Stimulated activated naive CD8-positive, alpha-beta T cell treated with anti-CD3 and anti-CD28 coated beads, Interleukin-15, Interleukin-2, amounts not matched to agents 100 ng/mL and 50 ng/mL, for 24 hours (primary cell): ENCODE measurements at regions not wholly inside any gene's neighbourhood (a gene's known extent, or its start where the extent isn't known, plus 50 kb on each side); places are given as distances from the start of the nearest gene placed in this dataset.

Experiments used
- H3K27ac Mint-ChIP-seq: one replicate; pipeline ENCODE4 v1.8.0; 2021; ENCODE audit warnings: mild to moderate bottlenecking, mixed read lengths
- H3K27me3 Mint-ChIP-seq: one replicate; pipeline ENCODE4 v1.8.0; 2021; ENCODE audit warnings: mixed read lengths
- H3K36me3 Mint-ChIP-seq: one replicate; pipeline ENCODE4 v1.8.0; 2021; ENCODE audit warnings: low read depth, mixed read lengths
- H3K4me1 Mint-ChIP-seq: one replicate; pipeline ENCODE4 v1.8.0; 2021; ENCODE audit warnings: low read depth, mixed read lengths
- H3K4me3 Mint-ChIP-seq: one replicate; pipeline ENCODE4 v1.8.0; 2021; ENCODE audit warnings: mild to moderate bottlenecking, mixed read lengths
- H3K9me3 Mint-ChIP-seq: one replicate; pipeline ENCODE4 v1.8.0; 2021; ENCODE audit warnings: mixed read lengths

DNA sequence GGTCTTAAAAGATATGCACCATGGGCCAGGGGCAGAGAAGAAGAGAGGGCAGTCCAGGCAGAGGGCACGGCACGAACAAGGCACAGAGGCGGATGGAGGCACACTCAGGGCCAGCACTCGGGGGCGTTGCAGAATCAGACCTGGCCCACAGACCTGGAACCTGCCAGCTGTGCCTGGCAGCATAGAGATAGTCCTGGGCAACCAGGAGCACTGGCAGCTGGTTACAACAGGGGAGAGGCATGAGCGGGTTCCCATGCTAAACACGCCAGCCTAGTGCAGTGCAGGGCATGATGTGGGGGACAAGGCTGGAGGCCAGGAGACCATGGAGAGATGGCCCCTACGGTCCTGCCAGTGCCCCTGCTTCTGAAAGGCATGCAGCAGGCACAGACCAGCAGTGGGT lies 56.9 kb upstream of the RBFOX3 start:
- Mint-ChIP-seq H3K36me3 (no peaks in the 10 kb centered on the region), H3K9me3 (no peaks in the 10 kb centered on the region), H3K4me3 (no peak overlapping the region), H3K27me3 (peaks cover 44% of the 10 kb centered on the region), H3K4me1 (no peaks in the 10 kb centered on the region), H3K27ac (no peak overlapping the region)

DNA sequence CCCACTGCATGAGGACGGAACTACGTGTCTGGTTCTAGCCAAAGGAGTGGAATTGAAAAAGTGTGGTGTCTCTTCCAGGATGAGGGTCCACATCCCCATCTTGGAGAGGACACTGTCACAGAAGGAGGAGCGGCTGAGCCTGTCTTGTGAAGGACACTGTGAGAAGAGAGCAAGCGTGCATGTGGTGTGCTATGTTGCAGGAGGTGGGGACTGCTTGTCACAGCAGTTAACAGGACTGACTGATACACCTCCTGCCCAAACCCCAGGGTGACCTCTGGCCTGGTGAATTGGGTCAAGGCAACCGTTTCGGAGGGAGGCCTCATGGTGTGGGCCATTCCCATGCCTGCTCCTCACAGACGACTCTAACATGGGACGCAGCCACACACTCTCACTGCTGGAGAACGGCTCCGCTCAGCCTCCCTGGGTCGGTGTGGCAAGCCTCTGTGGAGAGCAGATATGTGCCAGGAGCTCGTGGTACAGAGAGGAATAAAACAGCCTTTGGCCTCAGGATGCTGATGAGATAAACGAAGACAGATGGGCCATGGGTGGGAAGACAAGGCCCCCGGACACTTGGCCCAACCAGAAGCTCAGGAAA lies 56.4 kb upstream of the RBFOX3 start:
- H3K9me3 Mint-ChIP-seq = no peaks in the 10 kb centered on the region
- H3K36me3 Mint-ChIP-seq = no peaks in the 10 kb centered on the region
- no peak overlapping the region for H3K4me3 Mint-ChIP-seq
- no peaks in the 10 kb centered on the region for H3K4me1 Mint-ChIP-seq
- H3K27ac Mint-ChIP-seq = no peak overlapping the region
- peaks cover 46% of the 10 kb centered on the region for H3K27me3 Mint-ChIP-seq

DNA sequence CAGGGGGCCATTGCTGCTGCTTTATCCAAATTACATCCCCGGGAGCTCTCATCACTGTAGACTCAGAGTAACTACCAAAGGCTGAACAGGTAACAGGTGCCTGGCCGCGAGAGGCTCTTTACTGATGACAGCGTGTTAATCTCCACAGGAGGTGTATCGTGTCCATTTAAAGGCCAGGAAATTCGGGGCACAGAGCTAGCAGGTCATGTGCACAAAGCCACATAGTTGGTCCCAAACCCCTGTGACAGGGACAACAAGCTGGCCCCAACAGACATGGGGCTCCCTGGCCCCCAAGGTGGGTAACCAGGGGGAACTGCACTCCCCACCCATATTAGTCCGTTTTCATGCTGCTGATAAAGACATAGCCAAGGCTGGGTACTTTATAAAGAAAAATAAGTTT lies 55.3 kb upstream of the RBFOX3 start:
- Mint-ChIP-seq H3K27ac (no peak overlapping the region), H3K4me1 (no peaks in the 10 kb centered on the region), H3K36me3 (no peaks in the 10 kb centered on the region), H3K4me3 (no peak overlapping the region), H3K27me3 (peaks cover 45% of the 10 kb centered on the region), H3K9me3 (peaks cover 4% of the 10 kb centered on the region)

DNA sequence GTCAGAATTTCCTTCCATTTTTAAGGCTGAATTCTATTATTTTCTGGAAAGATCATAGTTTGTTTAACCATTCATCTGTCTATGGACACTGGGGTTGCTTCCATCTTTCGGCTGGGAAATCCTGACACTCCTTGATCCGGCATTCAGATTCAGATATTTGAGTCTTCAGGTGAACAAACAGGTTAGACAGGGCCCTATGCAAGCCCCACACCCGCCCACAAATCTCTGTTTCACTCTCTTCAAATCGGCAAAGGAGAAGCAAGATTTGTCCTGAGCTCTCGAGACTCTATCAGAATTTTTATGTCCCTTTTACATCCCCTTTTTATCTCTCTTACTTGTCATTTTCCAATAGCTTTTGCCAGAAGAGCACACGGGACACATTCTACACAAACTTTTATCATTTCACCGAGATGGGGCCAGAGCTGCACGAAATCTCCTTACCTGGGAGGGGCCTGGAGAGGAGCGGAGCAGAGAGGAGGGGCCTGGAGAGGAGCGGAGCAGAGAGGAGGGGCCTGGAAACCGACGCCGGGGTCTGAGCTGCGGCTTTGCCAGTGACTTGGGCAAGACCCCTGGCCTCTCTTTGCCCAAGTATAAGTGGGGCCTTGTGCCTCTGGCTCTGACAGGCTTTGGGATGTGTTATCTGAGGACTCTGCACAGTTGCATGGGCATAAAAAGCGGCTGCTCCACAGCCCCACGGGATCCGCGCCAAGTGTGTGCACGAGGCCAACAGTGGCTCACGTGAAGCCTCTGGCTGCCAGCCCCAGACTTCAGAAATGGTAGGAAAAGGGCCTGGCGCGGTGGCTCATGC lies 54.3 kb upstream of the RBFOX3 start:
- Mint-ChIP-seq H3K4me1 (no peaks in the 10 kb centered on the region), H3K27me3 (peaks cover 52% of the 10 kb centered on the region), H3K27ac (no peak overlapping the region), H3K4me3 (no peak overlapping the region), H3K9me3 (peaks cover 4% of the 10 kb centered on the region), H3K36me3 (no peaks in the 10 kb centered on the region)

DNA sequence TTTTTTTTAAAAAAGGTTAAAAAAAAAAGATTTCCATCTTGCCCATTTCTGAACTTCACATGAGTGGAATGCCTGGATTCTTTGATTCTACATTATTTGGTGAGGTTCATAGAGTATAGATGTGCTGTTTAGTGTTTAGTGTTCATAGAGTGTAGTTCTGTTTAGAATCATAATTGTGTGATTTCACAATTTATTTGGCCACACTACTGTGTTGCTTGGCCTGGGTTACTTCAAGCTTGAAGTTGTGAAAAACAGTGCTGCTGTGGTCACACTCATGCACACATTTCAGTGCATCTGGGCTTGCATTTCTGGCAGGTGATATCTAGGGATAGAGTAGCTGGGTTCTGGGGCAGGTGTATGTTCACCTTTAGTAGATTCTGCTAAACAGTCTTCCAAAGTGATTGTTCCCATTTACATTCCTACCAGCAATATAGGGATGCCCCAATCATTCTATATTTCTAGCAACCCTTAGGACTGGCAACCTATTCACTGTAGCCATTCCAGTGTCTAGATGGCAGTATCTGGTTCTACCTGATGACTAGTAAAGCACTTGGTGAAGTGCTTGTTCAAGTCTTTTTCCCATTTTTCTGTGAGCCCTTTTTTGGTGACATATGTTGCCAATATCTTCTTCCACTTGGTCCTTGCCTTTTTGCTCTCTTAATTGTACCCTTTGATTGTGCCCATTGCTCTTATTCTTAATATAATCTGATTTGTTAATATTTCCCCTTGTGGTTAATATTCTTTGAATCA lies 50.6 kb upstream of the RBFOX3 start:
- Mint-ChIP-seq H3K4me1 (peaks cover 3% of the 10 kb centered on the region), H3K27me3 (peaks cover 59% of the 10 kb centered on the region), H3K9me3 (peaks cover 4% of the 10 kb centered on the region), H3K36me3 (no peaks in the 10 kb centered on the region), H3K27ac (no peak overlapping the region), H3K4me3 (no peak overlapping the region)
